SK-N-SH treated with all-trans-retinoic acid at 6 μM for 48 hours (cell line): ENCODE measurements at regions not wholly inside any gene's neighbourhood (a gene's known extent, or its start where the extent isn't known, plus 50 kb on each side); places are given as distances from the start of the nearest gene placed in this dataset.

ENCODE experiments used
- OSR1 ChIP-seq: fragments of 250-450 bp; sonication (Bioruptor Pico); IDR thresholded peaks from 2 replicates; pipeline ENCODE4 v1.8.0; 2022; ENCODE audit warnings: moderate library complexity, mild to moderate bottlenecking, inconsistent platforms
- RARB ChIP-seq: fragments of 250-450 bp; sonication (Bioruptor Pico); IDR thresholded peaks from 2 replicates; pipeline ENCODE4 v1.8.0; 2021; ENCODE audit warnings: mild to moderate bottlenecking, moderate library complexity
- ZFP3 ChIP-seq: fragments of 250-450 bp; sonication (Bioruptor Pico); IDR thresholded peaks from 2 replicates; pipeline ENCODE4 v1.5.0; 2020; ENCODE audit warnings: mild to moderate bottlenecking, moderate library complexity
- ZNF565 ChIP-seq: fragments of 450-650 bp; formaldehyde crosslinking; conservative IDR thresholded peaks from 2 replicates; pipeline ENCODE4 v1.5.0; 2020; ENCODE audit warnings: low read depth, mild to moderate bottlenecking, moderate library complexity
- ZNF8 ChIP-seq: fragments of 450-650 bp; formaldehyde crosslinking; IDR thresholded peaks from 2 replicates; pipeline ENCODE4 v1.5.0; 2020; ENCODE audit warnings: mild to moderate bottlenecking, moderate library complexity
- TF ChIP-seq, protein P1 (sequence below): fragments of 250-450 bp; sonication (Bioruptor Pico); IDR thresholded peaks from 2 replicates; pipeline ENCODE4 v1.5.1; 2020; ENCODE audit warnings: low read depth, mild to moderate bottlenecking, moderate library complexity
- TF ChIP-seq, protein P2 (sequence below): fragments of 250-450 bp; sonication (Bioruptor Pico); IDR thresholded peaks from 2 replicates; pipeline ENCODE4 v1.8.0; 2020; ENCODE audit warnings: mild to moderate bottlenecking, moderate library complexity, borderline replicate concordance

DNA sequence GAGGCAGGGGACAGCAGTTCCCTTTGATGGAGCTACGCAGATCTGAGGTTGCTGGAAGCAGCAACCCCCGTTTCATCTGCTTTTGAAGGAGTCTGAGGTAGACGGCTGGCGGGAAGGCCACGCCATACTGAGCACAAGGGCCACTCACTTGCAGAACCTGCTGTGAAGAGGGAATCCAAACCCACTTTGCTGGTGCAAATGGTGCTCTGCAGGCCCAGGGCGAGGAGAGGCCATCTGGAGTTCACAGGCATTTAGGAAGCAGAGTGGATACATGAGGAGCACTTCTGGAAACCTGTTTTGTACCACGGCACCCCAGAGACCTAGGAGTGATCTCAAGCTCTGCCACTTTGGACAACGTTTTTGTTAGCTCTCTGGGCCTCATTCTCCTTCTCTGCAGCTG is 227.8 kb downstream of the UQCRFS1 start:
- TF ChIP-seq ZNF8 (no peak), RARB (CRISPR knock-in tag) (no peak), ZNF565 (CRISPR knock-in tag) (no peak), ZFP3 (CRISPR knock-in tag) (no peak), OSR1 (CRISPR knock-in tag) (no peak)
- TF ChIP-seq, protein P1, sequence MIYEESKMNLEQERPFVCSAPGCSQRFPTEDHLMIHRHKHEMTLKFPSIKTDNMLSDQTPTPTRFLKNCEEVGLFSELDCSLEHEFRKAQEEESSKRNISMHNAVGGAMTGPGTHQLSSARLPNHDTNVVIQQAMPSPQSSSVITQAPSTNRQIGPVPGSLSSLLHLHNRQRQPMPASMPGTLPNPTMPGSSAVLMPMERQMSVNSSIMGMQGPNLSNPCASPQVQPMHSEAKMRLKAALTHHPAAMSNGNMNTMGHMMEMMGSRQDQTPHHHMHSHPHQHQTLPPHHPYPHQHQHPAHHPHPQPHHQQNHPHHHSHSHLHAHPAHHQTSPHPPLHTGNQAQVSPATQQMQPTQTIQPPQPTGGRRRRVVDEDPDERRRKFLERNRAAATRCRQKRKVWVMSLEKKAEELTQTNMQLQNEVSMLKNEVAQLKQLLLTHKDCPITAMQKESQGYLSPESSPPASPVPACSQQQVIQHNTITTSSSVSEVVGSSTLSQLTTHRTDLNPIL (CRISPR knock-in tag) = no peak
- TF ChIP-seq, protein P2, sequence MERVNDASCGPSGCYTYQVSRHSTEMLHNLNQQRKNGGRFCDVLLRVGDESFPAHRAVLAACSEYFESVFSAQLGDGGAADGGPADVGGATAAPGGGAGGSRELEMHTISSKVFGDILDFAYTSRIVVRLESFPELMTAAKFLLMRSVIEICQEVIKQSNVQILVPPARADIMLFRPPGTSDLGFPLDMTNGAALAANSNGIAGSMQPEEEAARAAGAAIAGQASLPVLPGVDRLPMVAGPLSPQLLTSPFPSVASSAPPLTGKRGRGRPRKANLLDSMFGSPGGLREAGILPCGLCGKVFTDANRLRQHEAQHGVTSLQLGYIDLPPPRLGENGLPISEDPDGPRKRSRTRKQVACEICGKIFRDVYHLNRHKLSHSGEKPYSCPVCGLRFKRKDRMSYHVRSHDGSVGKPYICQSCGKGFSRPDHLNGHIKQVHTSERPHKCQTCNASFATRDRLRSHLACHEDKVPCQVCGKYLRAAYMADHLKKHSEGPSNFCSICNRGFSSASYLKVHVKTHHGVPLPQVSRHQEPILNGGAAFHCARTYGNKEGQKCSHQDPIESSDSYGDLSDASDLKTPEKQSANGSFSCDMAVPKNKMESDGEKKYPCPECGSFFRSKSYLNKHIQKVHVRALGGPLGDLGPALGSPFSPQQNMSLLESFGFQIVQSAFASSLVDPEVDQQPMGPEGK (CRISPR knock-in tag) = no peak
